GM21390 (cell line): ENCODE measurements at regions not wholly inside any gene's neighbourhood (a gene's known extent, or its start where the extent isn't known, plus 50 kb on each side); places are given as distances from the start of the nearest gene placed in this dataset.
"Not testable (repeated sequence)": the region's sequence is repeated elsewhere in the genome, so short reads cannot be mapped to it uniquely, and the experiment has no call there.

Experiments used
- ATAC-seq: cut with Tn5 transposase; IDR thresholded peaks from one replicate; pipeline ENCODE4 v1.9.1; 2021; ENCODE audit not compliant: unreplicated experiment

DNA sequence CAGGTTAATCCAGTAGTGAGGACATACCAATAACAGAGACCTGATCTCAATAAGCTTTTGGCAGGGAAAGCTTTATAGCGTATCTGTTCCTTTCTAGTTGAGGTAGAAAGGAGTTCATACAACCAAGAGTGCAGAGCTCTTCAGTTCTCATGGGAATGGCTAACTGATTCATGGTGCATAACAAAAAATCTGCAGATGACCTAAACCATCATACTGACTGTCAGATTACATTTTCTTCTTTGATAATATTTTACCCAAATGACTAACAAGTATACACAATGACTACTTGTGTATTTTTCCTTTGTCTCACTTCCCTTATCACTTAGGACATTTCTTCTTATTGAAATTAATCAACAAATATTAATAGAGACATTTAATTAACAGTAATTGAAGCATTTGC is 140.0 kb upstream of the SERTAD2 start:
- ATAC-seq, result peak; percentile 49

- ATAC-seq, result no peak
Measured at GRCh38 chr2:64794426-64794995, 140.8 kb upstream of the SERTAD2 start.

- no peak for ATAC-seq
Measured at GRCh38 chr2:64795024-64795592, 141.4 kb upstream of the SERTAD2 start.

DNA sequence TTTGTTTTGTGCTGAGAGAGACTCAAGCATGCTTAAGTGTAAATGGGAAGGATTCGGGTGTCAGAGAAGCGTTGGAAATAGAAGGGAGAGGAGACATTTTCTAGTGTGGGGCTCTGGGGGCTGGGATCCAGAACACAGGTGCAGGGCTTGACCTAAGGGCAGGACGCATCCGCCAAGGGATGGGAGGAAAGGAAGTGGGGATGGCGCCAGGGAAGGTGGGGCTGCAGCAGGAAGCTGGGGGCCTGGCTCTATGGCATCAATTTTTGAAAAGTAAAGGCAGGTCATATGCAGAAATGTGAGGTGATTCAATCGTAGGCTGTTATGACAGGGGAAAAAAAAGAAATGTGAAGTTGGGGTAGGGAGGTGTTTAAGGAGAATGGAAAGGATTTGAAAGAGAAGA is 143.2 kb upstream of the SERTAD2 start:
- no peak for ATAC-seq

- no peak for ATAC-seq
Measured at GRCh38 chr2:64797881-64798575, 144.3 kb upstream of the SERTAD2 start.

DNA sequence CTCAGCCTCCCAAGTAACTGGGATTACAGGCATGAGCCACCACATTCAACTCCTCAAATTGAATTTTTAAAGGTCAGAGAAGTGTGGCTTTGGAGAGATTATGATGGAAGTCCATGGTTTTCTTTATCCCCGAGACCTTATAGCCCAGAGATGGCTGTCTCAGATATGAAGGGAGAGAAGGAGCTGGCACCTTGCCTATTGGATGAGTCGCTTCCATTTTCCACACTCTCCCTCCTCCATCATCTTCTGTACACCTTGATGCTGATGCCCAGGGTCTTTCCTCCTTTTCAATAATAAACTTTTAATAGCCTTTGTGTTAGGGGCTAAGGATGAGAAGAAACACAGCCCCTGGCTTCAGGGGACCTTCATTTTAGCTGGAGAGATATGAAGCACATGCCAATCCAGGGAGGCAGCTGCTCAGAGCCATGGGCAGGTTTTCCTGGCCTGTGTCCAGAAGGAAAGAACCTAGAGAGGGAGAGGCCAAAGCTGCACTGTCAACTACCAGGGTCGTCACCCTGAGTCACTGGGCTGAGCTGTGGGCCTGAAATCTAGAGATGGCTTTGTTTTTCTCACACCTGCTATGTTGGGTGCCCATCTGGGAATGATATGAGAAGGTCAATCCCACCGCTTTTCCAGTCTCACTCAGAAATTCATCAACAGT is 146.0 kb upstream of the SERTAD2 start:
- ATAC-seq, result no peak

- ATAC-seq, result no peak
Measured at GRCh38 chr2:64803776-64804175, 150.1 kb upstream of the SERTAD2 start.

DNA sequence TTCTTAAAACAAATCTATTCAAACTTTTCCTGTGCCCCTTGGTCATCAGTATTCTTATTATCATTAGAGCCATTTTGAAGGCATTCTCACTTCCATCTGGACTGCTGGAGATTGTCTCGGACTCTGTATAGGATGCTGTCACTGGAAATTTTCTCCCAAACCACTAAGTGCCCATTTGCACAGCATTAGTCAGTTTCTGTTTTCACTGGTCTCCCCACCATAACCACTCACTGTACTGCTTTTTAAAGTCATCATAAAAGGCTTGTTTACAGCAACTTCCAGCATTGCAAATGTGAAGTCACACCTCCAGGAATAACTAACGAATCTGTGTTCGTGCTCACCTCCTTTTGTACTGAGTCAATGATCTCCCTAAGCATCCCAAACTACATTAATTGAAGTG is 150.9 kb upstream of the SERTAD2 start:
- no peak for ATAC-seq

- peak; percentile 67 for ATAC-seq
Measured at GRCh38 chr2:64807417-64807816, 153.7 kb upstream of the SERTAD2 start.

DNA sequence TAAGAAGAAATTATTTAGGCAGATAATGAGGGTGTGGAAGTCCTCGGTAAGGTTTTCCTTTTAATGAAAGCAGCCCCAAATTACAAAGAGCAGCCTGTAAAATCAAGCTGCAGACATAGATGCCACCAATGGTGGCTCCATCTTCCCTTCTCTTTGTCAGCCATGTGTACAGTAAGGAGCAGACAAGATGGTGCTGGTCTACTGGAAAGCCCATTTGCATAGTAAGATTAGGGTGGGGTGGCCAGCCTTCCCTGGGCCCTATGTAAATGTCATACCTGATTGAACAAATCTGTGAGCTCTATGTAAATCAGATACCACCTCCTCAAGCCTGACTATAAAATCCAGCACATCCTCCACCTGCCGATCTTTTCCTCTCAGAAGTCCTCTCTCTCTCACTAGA is 154.4 kb upstream of the SERTAD2 start:
- ATAC-seq, result no peak

GRCh38 chr2:64808754-64809153 is 155.0 kb upstream of the SERTAD2 start:
- no peak for ATAC-seq

DNA sequence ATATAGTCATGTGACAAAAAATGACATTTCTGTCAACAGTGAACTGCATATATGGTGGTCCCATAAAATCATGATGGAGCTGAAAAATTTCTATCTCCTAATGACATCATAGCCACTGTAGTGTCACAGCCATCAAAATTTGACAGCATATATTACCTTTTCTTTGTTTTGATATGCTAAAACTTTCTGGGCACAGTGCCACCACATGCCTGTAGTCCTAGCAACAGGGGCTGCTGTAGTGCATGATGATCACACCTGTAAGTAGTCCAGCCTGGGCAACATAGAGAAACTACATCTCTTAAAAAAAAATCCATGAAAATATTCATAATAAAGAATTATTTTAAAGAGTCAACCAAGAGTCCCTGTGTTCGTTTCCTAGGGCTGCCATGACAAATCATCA is 155.5 kb upstream of the SERTAD2 start:
- ATAC-seq, result no peak

DNA sequence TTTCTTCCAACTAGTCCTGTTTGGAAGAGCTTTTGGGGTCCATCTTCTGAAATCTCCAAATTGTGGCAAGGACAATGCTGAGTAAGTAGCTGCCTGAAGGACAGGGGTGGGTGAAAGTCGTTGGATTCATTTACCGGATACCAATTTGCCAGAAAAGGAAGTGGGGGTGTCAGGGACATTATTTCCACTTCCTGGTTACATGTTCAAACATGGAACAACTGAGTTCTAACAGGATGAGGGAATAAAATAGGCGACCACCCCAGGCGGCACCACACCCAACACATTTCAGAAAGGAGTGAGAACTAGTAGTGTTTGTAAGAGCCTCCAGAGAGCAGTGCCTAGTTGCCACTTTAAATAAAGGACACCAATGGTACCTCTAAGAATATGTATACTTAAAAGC is 158.6 kb upstream of the SERTAD2 start:
- ATAC-seq, result no peak

DNA sequence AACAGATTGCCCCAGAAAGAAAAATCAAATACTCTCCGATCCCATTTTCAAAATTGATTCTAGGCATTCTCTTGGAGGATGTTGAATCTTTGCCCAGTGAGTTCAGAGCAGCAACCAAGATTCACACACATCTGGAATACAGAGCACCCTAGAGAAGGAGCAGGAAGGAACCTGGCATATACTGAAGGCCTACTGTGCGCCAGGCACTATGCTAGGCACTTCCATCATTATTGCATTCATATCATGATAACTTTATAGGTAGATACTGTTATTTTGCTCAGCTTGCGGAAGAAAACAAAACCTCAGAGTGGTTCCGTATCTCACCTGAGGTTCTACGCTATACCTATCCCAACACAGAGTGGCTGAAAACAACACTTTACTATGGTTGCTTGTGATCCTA is 160.3 kb upstream of the SERTAD2 start:
- no peak for ATAC-seq

- not testable (repeated sequence) for ATAC-seq
Measured at GRCh38 chr2:64816526-64816925, 162.8 kb upstream of the SERTAD2 start.

DNA sequence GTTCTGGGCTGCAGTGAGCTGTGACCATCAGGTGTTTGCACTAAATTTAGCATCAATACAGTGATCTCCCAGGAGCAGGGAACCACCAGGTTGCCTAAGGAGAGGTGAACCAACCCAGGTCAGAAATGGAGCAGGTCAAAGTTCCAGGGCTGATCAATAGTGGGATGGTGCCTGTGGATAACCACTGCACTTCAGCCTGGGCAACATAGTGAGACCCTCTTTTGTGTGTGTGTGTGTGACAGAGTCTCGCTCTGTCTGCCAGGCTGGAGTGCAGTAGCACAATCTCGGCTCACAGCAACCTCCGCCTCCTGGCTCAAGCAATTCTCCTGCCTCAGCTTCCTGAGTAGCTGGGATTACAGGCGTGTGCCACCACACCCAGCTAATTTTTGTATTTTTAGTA is 163.7 kb upstream of the SERTAD2 start:
- no peak for ATAC-seq

- no peak for ATAC-seq
Measured at GRCh38 chr2:64818664-64819060, 164.9 kb upstream of the SERTAD2 start.

DNA sequence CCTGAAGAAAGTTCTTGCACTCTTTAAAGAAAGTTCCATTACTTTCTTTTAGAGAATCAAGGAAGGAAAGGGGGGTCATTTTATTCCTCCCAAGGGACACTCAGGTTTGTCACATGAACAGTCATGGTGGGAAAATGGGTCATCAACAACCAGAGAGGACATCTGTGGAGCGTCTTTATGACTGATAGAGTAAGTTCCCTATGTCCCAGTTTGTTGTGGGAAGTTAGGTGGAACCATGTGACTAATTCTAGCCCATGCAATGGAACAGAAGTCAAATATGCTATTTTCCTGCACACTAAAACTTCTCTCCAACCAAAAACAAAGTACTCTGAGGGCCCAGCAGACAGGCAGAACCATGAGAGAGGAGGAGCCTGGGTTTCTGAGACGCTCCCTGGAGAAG is 165.6 kb upstream of the SERTAD2 start:
- ATAC-seq, result peak; percentile 8

- peak; percentile 94 for ATAC-seq
Measured at GRCh38 chr2:64819774-64820688, 166.3 kb upstream of the SERTAD2 start.

DNA sequence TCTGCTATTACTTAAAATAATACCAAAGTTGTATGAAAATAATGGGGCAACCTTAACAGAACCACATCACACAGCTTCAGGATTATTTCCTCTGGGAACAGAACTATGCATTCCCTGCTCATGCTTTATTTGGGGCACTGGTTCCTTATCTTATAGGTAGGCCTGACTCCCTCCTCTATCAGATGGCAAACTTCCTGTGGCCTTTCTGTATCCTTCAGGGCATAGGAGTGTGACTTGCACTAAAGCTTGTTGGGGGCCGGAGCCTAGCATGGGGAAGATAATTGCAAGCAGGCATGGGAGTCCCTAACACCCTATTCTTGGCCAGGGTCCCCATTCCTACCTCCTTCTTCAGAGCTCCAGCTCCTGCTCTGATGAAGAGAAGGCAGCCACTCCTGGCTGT is 167.2 kb upstream of the SERTAD2 start:
- ATAC-seq, result no peak

DNA sequence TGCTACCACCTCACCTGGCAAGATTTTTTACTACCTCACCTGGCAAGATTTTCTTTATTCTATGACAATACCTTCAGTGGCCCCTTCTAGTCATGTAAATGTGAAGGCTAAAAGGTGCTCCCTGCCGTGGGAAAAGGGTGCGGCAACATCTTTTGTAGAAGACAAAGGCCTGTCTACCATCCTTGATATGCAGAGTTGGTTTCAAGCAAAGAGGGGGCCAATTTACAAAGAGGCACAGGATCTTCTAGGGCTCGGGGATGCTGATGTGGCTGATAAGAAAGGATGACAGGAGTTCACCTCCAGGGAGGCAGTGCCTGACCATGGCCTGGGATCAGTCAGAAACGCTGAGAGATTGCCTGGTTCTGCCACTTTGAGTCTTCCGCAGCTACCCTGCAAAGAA is 165.4 kb upstream of the SLC1A4 start:
- ATAC-seq, result no peak
